HFFc6 (cell line): ENCODE measurements at regions not wholly inside any gene's neighbourhood (a gene's known extent, or its start where the extent isn't known, plus 50 kb on each side); places are given as distances from the start of the nearest gene placed in this dataset.

Source experiments
- DNase-seq: peaks from one replicate; pipeline ENCODE4 v3.0.0-alpha.2; 2018
- H3K27ac Mint-ChIP-seq: 2 replicates; pipeline ENCODE4 v1.8.0; 2020; ENCODE audit warnings: mild to moderate bottlenecking, mixed read lengths
- H3K27me3 Mint-ChIP-seq: 2 replicates; pipeline ENCODE4 v1.8.0; 2021; ENCODE audit warnings: mild to moderate bottlenecking, moderate library complexity, mixed read lengths; ENCODE audit not compliant: insufficient read depth
- H3K36me3 Mint-ChIP-seq: 2 replicates; pipeline ENCODE4 v1.8.0; 2021; ENCODE audit warnings: low read depth, mixed read lengths
- H3K4me1 Mint-ChIP-seq: 2 replicates; pipeline ENCODE4 v1.8.0; 2020; ENCODE audit warnings: low read depth, mixed read lengths
- H3K4me3 Mint-ChIP-seq: 2 replicates; pipeline ENCODE4 v1.8.0; 2020; ENCODE audit warnings: mild to moderate bottlenecking, moderate library complexity, mixed read lengths
- H3K9me3 Mint-ChIP-seq: 2 replicates; pipeline ENCODE4 v1.8.0; 2020; ENCODE audit warnings: mild to moderate bottlenecking, mixed read lengths
- CTCF ChIP-seq: fragments of 200-600 bp; sonication (generic); IDR thresholded peaks from 2 replicates; pipeline ENCODE4 v1.5.0; 2021; ENCODE audit warnings: antibody characterized with exemption, mild to moderate bottlenecking

DNA sequence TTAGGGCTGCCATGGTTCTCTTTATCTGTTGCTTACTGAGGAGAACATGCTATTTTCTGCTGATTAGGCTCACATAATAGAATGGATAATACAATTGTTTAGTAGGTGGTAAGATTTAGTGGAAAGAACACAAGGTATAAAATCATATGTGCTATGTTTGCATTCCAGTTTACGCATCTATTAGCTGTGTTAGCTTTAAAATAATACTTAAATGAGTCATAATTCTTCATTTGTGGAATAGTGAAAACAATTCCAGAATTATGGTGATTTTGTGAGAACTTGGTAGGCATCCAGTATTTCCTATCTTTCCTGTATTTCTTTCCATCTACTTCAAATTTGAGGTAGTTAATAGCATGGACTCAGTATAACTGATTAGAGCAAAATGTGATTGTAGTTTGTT, 1585.5 kb upstream of the LRRTM3 start:
- no peak overlapping the region for H3K27ac Mint-ChIP-seq
- no peak overlapping the region for H3K4me3 Mint-ChIP-seq
- no peak for DNase-seq
- no peaks in the 10 kb centered on the region for H3K36me3 Mint-ChIP-seq
- H3K4me1 Mint-ChIP-seq = no peaks in the 10 kb centered on the region
- no peak for TF ChIP-seq CTCF
- H3K9me3 Mint-ChIP-seq = peaks cover 26% of the 10 kb centered on the region
- H3K27me3 Mint-ChIP-seq = no peaks in the 10 kb centered on the region

DNA sequence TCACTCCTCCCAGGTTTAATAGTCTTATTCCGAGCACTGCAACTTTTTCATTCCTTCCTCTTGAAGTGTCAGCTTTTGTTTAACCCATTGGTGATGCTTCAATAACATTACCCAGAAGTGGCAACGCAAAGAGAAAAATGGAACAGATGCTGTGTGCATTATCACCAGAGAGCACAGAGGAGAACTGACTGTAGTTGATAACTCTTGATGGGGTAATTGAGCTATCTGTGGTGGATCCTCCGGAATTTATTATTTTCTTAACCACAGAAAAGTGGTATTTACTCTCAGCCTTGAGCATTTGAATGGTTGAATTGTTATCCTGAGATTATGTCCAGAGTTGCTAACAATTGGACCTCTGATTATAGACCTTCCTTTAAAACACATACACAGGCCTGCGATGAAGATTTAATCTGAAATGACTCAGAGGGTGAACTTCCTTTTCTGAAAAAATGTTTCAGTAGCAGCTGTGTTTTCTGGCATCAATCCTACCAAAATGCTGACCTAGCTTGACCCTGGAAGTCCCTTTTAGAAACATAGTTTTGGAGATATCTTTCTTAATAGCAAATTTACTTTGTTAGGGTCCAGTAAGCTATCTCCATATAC, 1584.4 kb upstream of the LRRTM3 start:
- no peak for TF ChIP-seq CTCF
- peaks cover 26% of the 10 kb centered on the region for H3K9me3 Mint-ChIP-seq
- H3K27me3 Mint-ChIP-seq = no peaks in the 10 kb centered on the region
- H3K4me3 Mint-ChIP-seq = no peak overlapping the region
- H3K36me3 Mint-ChIP-seq = no peaks in the 10 kb centered on the region
- H3K27ac Mint-ChIP-seq = no peak overlapping the region
- DNase-seq = no peak
- H3K4me1 Mint-ChIP-seq = no peaks in the 10 kb centered on the region

- no peak overlapping the region for H3K27ac Mint-ChIP-seq
Observed at GRCh38 chr10:65342245-65342644, 1583.6 kb upstream of the LRRTM3 start.

DNA sequence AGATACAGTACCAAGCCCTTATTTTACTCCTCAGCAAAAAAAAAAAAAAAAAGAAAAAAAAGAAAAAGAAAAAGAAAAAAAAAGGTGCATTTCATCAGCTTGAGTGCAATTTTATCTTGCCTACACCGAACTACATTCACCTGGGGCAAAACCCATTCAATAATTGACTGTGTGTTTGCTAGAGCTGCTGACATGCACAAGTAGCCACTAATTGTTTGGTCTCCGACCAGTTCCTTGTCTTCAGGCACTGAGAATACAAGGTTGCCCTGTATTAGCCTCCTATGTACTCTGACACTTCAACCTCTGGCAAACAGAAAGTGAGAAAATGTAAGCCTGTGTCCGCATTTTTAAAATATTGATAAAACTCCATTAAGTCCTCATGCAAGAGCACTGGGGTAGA, 1579.4 kb upstream of the LRRTM3 start:
- TF ChIP-seq CTCF = no peak
- no peak for DNase-seq
- no peak overlapping the region for H3K4me3 Mint-ChIP-seq
- H3K36me3 Mint-ChIP-seq = no peaks in the 10 kb centered on the region
- H3K9me3 Mint-ChIP-seq = peaks cover 36% of the 10 kb centered on the region
- no peaks in the 10 kb centered on the region for H3K4me1 Mint-ChIP-seq
- no peak overlapping the region for H3K27ac Mint-ChIP-seq
- no peaks in the 10 kb centered on the region; the same call in 1 of the 2 replicates for H3K27me3 Mint-ChIP-seq

More at GRCh38 chr10:65342245-65342644, 1583.6 kb upstream of the LRRTM3 start:
- Mint-ChIP-seq H3K4me3 (no peak overlapping the region), H3K27me3 (no peaks in the 10 kb centered on the region), H3K4me1 (no peaks in the 10 kb centered on the region), H3K9me3 (peaks cover 24% of the 10 kb centered on the region), H3K36me3 (no peaks in the 10 kb centered on the region)
- no peak for DNase-seq
- TF ChIP-seq CTCF = no peak

- Mint-ChIP-seq H3K4me1 (no peaks in the 10 kb centered on the region), H3K27me3 (no peaks in the 10 kb centered on the region; the same call in 1 of the 2 replicates), H3K36me3 (no peaks in the 10 kb centered on the region), H3K27ac (no peak overlapping the region), H3K4me3 (no peak overlapping the region), H3K9me3 (peaks cover 42% of the 10 kb centered on the region)
- TF ChIP-seq CTCF = no peak
- no peak for DNase-seq
Observed at GRCh38 chr10:65348637-65349036, 1577.2 kb upstream of the LRRTM3 start.

GRCh38 chr10:65350611-65351010, 1575.2 kb upstream of the LRRTM3 start:
- H3K27me3 Mint-ChIP-seq = no peaks in the 10 kb centered on the region; the same call in 1 of the 2 replicates
- H3K36me3 Mint-ChIP-seq = no peaks in the 10 kb centered on the region
- H3K27ac Mint-ChIP-seq = no peak overlapping the region
- TF ChIP-seq CTCF = no peak
- H3K4me3 Mint-ChIP-seq = no peak overlapping the region
- no peaks in the 10 kb centered on the region for H3K4me1 Mint-ChIP-seq
- peaks cover 47% of the 10 kb centered on the region for H3K9me3 Mint-ChIP-seq
- DNase-seq = no peak
